ENCODE measurements at regions not wholly inside any gene's neighbourhood (a gene's known extent, or its start where the extent isn't known, plus 50 kb on each side); places are given as distances from the start of the nearest gene placed in this dataset.

DNA sequence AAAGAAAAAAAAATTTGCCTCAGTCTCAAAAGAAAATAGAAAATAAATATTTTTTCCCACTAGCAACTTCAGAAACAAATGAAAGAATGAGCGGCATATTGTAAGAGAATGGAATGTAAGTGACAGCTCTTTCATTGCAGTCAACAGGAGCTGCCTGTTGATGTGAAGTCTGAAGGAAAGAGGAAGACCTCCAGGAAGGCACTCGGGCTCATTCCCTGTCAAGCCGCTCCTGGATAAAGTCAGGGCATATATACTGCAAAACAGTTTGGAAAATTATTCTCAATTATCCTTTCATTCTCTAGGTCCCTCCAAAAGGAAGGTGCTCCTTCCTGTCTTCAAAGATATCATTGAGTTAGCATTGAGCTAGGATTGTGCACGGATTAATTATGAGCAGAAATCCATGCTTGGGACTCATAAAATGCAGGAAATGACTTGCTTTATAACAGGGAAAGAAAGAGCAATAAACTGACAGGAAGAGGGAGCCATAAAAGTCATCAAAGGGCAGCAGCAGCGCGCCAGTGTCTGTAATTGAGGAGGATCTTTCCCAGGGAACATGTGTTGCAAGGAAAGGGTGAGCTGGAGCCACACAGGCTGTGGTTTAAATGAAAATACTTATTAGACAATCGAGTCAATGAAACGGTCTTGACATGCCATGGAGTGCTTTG lies 218.2 kb downstream of the C6orf118 start:
- no peaks in the 10 kb centered on the region for H3K36me3 ChIP-seq (ENCODE audit: control insufficient read depth, insufficient read depth, low read length)
- TF ChIP-seq, protein P1, sequence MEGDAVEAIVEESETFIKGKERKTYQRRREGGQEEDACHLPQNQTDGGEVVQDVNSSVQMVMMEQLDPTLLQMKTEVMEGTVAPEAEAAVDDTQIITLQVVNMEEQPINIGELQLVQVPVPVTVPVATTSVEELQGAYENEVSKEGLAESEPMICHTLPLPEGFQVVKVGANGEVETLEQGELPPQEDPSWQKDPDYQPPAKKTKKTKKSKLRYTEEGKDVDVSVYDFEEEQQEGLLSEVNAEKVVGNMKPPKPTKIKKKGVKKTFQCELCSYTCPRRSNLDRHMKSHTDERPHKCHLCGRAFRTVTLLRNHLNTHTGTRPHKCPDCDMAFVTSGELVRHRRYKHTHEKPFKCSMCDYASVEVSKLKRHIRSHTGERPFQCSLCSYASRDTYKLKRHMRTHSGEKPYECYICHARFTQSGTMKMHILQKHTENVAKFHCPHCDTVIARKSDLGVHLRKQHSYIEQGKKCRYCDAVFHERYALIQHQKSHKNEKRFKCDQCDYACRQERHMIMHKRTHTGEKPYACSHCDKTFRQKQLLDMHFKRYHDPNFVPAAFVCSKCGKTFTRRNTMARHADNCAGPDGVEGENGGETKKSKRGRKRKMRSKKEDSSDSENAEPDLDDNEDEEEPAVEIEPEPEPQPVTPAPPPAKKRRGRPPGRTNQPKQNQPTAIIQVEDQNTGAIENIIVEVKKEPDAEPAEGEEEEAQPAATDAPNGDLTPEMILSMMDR (IDR thresholded peaks at IDR 0.05; ENCODE audit: insufficient read depth, low read length, poor library complexity, severe bottlenecking), result no peak
- DNase-seq (ENCODE audit: low read depth), result no peak
- H3K27me3 ChIP-seq (ENCODE audit: control insufficient read depth, insufficient read depth, low read length), result no peaks in the 10 kb centered on the region
- no peak overlapping the region for H3K4me3 ChIP-seq (ENCODE audit: low read depth, low read length)

DNA sequence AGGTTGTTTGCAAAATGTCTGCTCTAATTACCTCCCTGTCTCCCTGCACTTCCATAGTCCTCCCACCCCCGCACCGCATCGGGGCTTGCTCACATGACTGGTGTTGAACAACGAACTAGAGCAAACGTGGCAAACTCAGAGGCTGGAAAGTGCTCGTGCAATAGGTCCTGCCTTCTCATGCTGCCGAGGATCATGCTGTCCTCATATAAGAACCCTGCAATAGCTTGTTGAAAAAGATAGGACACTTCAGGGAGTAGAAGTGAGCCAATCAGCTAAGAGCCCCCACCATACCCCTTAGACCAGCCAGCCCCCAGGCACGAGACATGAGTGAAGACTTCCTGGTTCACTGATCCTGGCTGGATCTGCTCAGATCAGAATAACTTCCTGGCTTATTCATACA lies 219.2 kb downstream of the C6orf118 start:
- H3K4me3 ChIP-seq (ENCODE audit: low read depth, low read length), result no peak overlapping the region
- H3K27me3 ChIP-seq (ENCODE audit: control insufficient read depth, insufficient read depth, low read length), result no peaks in the 10 kb centered on the region
- H3K36me3 ChIP-seq (ENCODE audit: control insufficient read depth, insufficient read depth, low read length), result no peaks in the 10 kb centered on the region
- TF ChIP-seq, protein P1 (IDR thresholded peaks at IDR 0.05; ENCODE audit: insufficient read depth, low read length, poor library complexity, severe bottlenecking), result no peak
- DNase-seq (ENCODE audit: low read depth), result no peak

DNA sequence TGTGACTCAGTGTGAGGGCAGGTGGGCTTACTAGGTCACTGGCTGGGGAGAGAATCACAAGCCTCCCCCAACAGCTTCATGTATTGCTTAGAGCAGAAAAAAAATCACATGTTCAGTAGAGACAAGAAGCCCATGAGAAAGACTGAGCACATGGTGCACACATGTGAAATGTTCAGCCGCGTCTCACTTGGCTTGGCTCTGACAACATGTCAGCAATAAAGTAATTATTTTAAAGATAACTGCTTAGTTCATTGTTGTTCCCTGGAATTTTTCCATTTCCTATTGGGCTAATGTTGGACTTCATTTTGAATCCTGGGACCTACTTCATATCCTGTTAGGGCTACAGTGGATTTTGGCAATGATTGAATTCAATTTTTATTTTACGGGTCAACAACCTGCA lies 222.6 kb downstream of the C6orf118 start:
- DNase-seq (ENCODE audit: low read depth), result no peak
- TF ChIP-seq, protein P1 (IDR thresholded peaks at IDR 0.05; ENCODE audit: insufficient read depth, low read length, poor library complexity, severe bottlenecking), result no peak
- H3K36me3 ChIP-seq (ENCODE audit: control insufficient read depth, insufficient read depth, low read length), result no peaks in the 10 kb centered on the region
- no peak overlapping the region for H3K4me3 ChIP-seq (ENCODE audit: low read depth, low read length)
- H3K27me3 ChIP-seq (ENCODE audit: control insufficient read depth, insufficient read depth, low read length), result no peaks in the 10 kb centered on the region

DNA sequence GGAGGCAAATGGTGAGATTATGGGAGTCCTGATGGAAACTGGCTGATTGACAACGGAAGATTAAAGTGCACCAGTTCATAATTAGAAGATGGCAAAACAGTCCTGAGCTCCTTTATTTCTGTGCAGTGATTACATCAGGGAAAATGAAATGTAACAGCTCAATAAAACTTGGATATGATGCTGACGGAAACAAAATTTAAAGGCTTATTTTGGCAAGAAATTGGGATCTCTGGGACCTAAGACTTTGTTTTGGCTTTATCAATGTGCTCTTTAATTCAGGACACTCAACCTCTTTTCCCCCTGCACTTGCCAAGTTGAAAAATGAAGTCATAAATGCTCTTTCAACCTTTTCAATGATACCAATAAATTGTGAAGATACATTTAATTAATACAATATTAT lies 226.8 kb downstream of the C6orf118 start:
- H3K27me3 ChIP-seq (ENCODE audit: control insufficient read depth, insufficient read depth, low read length), result no peaks in the 10 kb centered on the region
- no peak for DNase-seq (ENCODE audit: low read depth)
- no peak overlapping the region for H3K4me3 ChIP-seq (ENCODE audit: low read depth, low read length)
- no peaks in the 10 kb centered on the region for H3K36me3 ChIP-seq (ENCODE audit: control insufficient read depth, insufficient read depth, low read length)
- TF ChIP-seq, protein P1 (IDR thresholded peaks at IDR 0.05; ENCODE audit: insufficient read depth, low read length, poor library complexity, severe bottlenecking), result no peak

DNA sequence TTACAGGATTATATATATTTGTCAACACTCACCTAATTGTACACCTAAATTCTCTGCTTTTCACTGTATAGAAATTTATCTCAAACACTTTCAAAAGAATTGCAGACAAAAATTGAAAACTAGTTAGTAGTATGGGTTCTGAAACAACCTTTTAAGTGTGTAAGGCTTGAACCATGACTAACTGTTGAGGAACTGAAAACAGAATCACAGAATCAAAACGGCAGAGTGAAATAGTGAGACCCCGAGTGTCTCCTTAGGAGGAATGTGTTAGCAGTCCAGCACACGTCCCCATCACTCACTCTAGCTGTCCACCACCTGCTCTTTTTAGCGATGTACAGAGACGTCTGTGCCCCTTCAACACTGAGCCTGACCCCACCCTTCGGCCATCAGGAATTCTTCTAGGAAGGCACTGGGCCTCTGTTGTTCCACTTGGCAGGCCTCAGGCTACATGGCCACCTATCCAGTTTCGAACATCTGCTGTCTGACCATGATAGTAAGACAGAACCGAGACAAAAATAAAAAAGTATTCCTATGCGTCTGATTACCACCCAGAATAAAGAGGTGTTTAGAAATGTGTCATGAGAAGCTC lies 227.4 kb downstream of the C6orf118 start:
- TF ChIP-seq, protein P1 (IDR thresholded peaks at IDR 0.05; ENCODE audit: insufficient read depth, low read length, poor library complexity, severe bottlenecking), result no peak
- DNase-seq (ENCODE audit: low read depth), result no peak
- H3K36me3 ChIP-seq (ENCODE audit: control insufficient read depth, insufficient read depth, low read length), result no peaks in the 10 kb centered on the region

DNA sequence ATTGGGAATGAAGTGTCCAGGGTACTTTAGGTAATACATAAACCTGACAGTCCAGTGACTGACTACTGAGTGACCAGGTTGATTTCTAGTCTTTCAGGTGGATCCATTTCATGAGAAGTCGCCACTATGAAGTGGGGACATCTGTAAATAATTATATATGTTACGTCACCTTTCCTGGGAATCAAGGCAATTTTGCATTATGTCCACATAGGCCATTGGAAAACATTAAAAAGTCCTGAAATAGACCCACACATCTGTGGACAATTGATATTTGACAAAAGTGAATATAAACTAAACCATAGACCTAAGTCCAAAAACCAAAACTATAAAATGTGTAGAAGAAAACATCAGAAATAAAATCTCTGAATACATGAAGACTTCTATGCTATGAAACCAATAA lies 231.5 kb downstream of the C6orf118 start:
- H3K36me3 ChIP-seq (ENCODE audit: control insufficient read depth, insufficient read depth, low read length), result no peaks in the 10 kb centered on the region
- TF ChIP-seq, protein P1 (IDR thresholded peaks at IDR 0.05; ENCODE audit: insufficient read depth, low read length, poor library complexity, severe bottlenecking), result no peak
- no peak for DNase-seq (ENCODE audit: low read depth)
- no peak overlapping the region for H3K4me3 ChIP-seq (ENCODE audit: low read depth, low read length)
- no peaks in the 10 kb centered on the region for H3K27me3 ChIP-seq (ENCODE audit: control insufficient read depth, insufficient read depth, low read length)

More for the DNA sequence above, 227.4 kb downstream of the C6orf118 start:
- Histone ChIP-seq H3K27me3 (ENCODE audit: control insufficient read depth, insufficient read depth, low read length) (no peaks in the 10 kb centered on the region), H3K4me3 (ENCODE audit: low read depth, low read length) (no peak overlapping the region)
